Sigmoid colon (tissue), 6 donors: ENCODE measurements at regions not wholly inside any gene's neighbourhood (a gene's known extent, or its start where the extent isn't known, plus 50 kb on each side); places are given as distances from the start of the nearest gene placed in this dataset.

Source experiments
- DNase-seq: peaks from one replicate; pipeline ENCODE4 v3.0.0-alpha.2; 2019
- H3K27ac ChIP-seq, 4 donors: fragments of 200-600 bp; sonication (generic); one replicate each; pipeline ENCODE4 v1.5.1; 2016 to 2019; ENCODE audit warnings: mild to moderate bottlenecking in 1 of 4
- H3K27me3 ChIP-seq, 3 donors: fragments of 200-600 bp; sonication (generic); one replicate each; pipeline ENCODE4 v1.5.1; 2019; ENCODE audit warnings: mild to moderate bottlenecking in 1 of 3
- H3K36me3 ChIP-seq, 4 donors: fragments of 200-600 bp; sonication (generic); one replicate each; pipeline ENCODE4 v1.5.1; 2016 to 2019
- H3K4me1 ChIP-seq, 4 donors: fragments of 200-600 bp; sonication (generic); one replicate each; pipeline ENCODE4 v1.5.1; 2017 to 2019
- H3K4me3 ChIP-seq, 4 donors: fragments of 200-600 bp; sonication (generic); one replicate each; pipeline ENCODE4 v1.5.1; 2017 to 2019; ENCODE audit warnings: mild to moderate bottlenecking in 2 of 4, moderate library complexity in 1 of 4
- H3K9me3 ChIP-seq, 4 donors: fragments of 200-600 bp in 3 of 4; sonication (generic) in 3 of 4; one replicate each; pipeline versions ENCODE4 v1.5.1 to v1.6.1; 2013 to 2019
- EP300 ChIP-seq, 4 donors: sonication (generic); formaldehyde crosslinking; IDR thresholded peaks; one replicate each; pipeline ENCODE4 v1.6.1; 2017; ENCODE audit warnings: antibody characterized with exemption in 4 of 4
- POLR2A ChIP-seq, 2 donors: fragments of 450-650 bp; IDR thresholded peaks; one replicate each; pipeline ENCODE4 v1.6.1; 2016; ENCODE audit warnings: antibody characterized with exemption in 2 of 2, mild to moderate bottlenecking in 2 of 2, moderate library complexity in 2 of 2
- POLR2AphosphoS5 ChIP-seq, 4 donors: sonication (generic); formaldehyde crosslinking; IDR thresholded peaks; one replicate each; pipeline ENCODE4 v1.6.1; 2017; ENCODE audit warnings: antibody characterized with exemption in 4 of 4
- WGBS, 2 donors: extraction: QIAGEN DNeasy Blood & Tissue Kit; methylation state at CpG; one replicate each; pipeline ENCODE4 v1.1.7; 2013; 5-methylcytosine and 5-hydroxymethylcytosine counted together
- intact Hi-C: fragments of 100-400 bp; cut with DNase I; formaldehyde crosslinking; loops from one replicate; pipeline ENCODE4 v1.15.1; 2023
- TF ChIP-seq, protein P1 (sequence below), 4 experiments: fragments of 450-650 bp in 3 of 4; fragments of 200-600 bp in 1 of 4; IDR thresholded peaks; one replicate each; pipeline ENCODE4 v1.5.1; 2016 to 2019; ENCODE audit warnings: antibody characterized with exemption in 4 of 4, mild to moderate bottlenecking in 3 of 4, moderate library complexity in 2 of 4
- donor health status: healthy with polysubstance abuse.
- donor health status: healthy.

GRCh38 chr14:101411779-101412178, 149.5 kb upstream of the DIO3 start:
- DNase-seq, result no peak
- no peak overlapping the region for H3K27ac ChIP-seq
- H3K4me1 ChIP-seq, result no peaks in the 10 kb centered on the region
- H3K4me3 ChIP-seq, result no peak overlapping the region
- TF ChIP-seq, protein P1, sequence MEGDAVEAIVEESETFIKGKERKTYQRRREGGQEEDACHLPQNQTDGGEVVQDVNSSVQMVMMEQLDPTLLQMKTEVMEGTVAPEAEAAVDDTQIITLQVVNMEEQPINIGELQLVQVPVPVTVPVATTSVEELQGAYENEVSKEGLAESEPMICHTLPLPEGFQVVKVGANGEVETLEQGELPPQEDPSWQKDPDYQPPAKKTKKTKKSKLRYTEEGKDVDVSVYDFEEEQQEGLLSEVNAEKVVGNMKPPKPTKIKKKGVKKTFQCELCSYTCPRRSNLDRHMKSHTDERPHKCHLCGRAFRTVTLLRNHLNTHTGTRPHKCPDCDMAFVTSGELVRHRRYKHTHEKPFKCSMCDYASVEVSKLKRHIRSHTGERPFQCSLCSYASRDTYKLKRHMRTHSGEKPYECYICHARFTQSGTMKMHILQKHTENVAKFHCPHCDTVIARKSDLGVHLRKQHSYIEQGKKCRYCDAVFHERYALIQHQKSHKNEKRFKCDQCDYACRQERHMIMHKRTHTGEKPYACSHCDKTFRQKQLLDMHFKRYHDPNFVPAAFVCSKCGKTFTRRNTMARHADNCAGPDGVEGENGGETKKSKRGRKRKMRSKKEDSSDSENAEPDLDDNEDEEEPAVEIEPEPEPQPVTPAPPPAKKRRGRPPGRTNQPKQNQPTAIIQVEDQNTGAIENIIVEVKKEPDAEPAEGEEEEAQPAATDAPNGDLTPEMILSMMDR (IDR thresholded peaks at IDR 0.05), result no peak
- TF ChIP-seq POLR2AphosphoS5 (IDR thresholded peaks at IDR 0.05) (no peak), POLR2A (IDR thresholded peaks at IDR 0.05) (no peak), EP300 (IDR thresholded peaks at IDR 0.05) (no peak)
- H3K27me3 ChIP-seq, result no peaks in the 10 kb centered on the region
- no peaks in the 10 kb centered on the region for H3K9me3 ChIP-seq
- intact Hi-C loops, result no loop called here
- no peaks in the 10 kb centered on the region for H3K36me3 ChIP-seq
- 86 to 88% methylated on average over 10 of the region's 10 CpGs for WGBS, 2 donors

- Histone ChIP-seq H3K36me3 (no peaks in the 10 kb centered on the region), H3K27ac (no peak overlapping the region), H3K4me1 (no peaks in the 10 kb centered on the region), H3K9me3 (no peaks in the 10 kb centered on the region), H3K27me3 (no peaks in the 10 kb centered on the region), H3K4me3 (no peak overlapping the region)
- 16 to 64% methylated on average over 5 of the region's 5 CpGs for WGBS, 2 donors
- no peak for TF ChIP-seq EP300 (IDR thresholded peaks at IDR 0.05)
- no peak for TF ChIP-seq POLR2AphosphoS5 (IDR thresholded peaks at IDR 0.05)
- TF ChIP-seq, protein P1 (IDR thresholded peaks at IDR 0.05), result no peak
- TF ChIP-seq POLR2A (IDR thresholded peaks at IDR 0.05), result no peak
- DNase-seq, result no peak
- intact Hi-C loops, result no loop called here
Measured at GRCh38 chr14:101412739-101413138, 148.6 kb upstream of the DIO3 start.

GRCh38 chr14:101417434-101417833, 143.9 kb upstream of the DIO3 start:
- H3K4me3 ChIP-seq, result no peak overlapping the region
- no peaks in the 10 kb centered on the region for H3K27me3 ChIP-seq
- DNase-seq, result no peak
- no peak for TF ChIP-seq POLR2AphosphoS5 (IDR thresholded peaks at IDR 0.05)
- no peak for TF ChIP-seq EP300 (IDR thresholded peaks at IDR 0.05)
- TF ChIP-seq, protein P1 (IDR thresholded peaks at IDR 0.05), result no peak
- 30 to 35% methylated on average over 1 of the region's 1 CpG for WGBS, 2 donors
- H3K9me3 ChIP-seq, result no peaks in the 10 kb centered on the region
- no peaks in the 10 kb centered on the region for H3K36me3 ChIP-seq
- intact Hi-C loops, result no loop called here
- H3K27ac ChIP-seq, result no peak overlapping the region
- H3K4me1 ChIP-seq, result no peaks in the 10 kb centered on the region

- Histone ChIP-seq H3K9me3 (no peaks in the 10 kb centered on the region), H3K36me3 (no peaks in the 10 kb centered on the region), H3K27ac (no peak overlapping the region), H3K4me1 (no peaks in the 10 kb centered on the region), H3K4me3 (no peak overlapping the region), H3K27me3 (no peaks in the 10 kb centered on the region)
- DNase-seq, result no peak
- intact Hi-C loops, result no loop called here
- WGBS, 2 donors, result 18 to 54% methylated on average over 1 of the region's 1 CpG
- TF ChIP-seq, protein P1 (IDR thresholded peaks at IDR 0.05), result no peak
- no peak for TF ChIP-seq EP300 (IDR thresholded peaks at IDR 0.05)
- no peak for TF ChIP-seq POLR2A (IDR thresholded peaks at IDR 0.05)
- TF ChIP-seq POLR2AphosphoS5 (IDR thresholded peaks at IDR 0.05), result no peak
Measured at GRCh38 chr14:101418601-101419000, 142.7 kb upstream of the DIO3 start.

DNA sequence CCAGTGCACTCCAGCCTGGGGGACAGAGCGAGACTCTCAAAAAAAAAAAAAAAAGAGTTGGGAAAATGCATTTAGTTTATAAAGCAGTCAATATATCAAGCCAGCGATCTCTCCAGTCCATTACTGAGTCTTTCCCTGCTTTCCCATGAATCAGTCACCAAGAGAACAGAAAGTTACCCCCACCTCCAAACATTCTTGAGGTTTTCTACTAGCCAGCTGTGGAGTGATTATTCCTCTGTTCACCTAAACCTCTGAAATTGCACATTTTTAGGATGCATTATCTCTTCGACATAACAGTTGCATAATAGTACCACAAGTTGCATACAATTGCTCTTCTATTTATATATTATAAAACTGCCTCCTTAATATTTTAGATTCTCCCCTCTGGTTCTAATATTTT, 134.8 kb upstream of the DIO3 start:
- 88 to 91% methylated on average over 3 of the region's 3 CpGs for WGBS, 2 donors

More for the DNA sequence above, 134.8 kb upstream of the DIO3 start:
- no peak overlapping the region for H3K27ac ChIP-seq
- no peaks in the 10 kb centered on the region for H3K36me3 ChIP-seq
- peaks cover 0 to 9% (median 4%) of the 10 kb centered on the region in 4 donors for H3K9me3 ChIP-seq
- no peak for DNase-seq
- H3K27me3 ChIP-seq, result no peaks in the 10 kb centered on the region
- no peak overlapping the region for H3K4me3 ChIP-seq
- intact Hi-C loops, result no loop called here
- no peaks in the 10 kb centered on the region for H3K4me1 ChIP-seq
- TF ChIP-seq, protein P1 (IDR thresholded peaks at IDR 0.05), result no peak
